ENCODE measurements at regions not wholly inside any gene's neighbourhood (a gene's known extent, or its start where the extent isn't known, plus 50 kb on each side); places are given as distances from the start of the nearest gene placed in this dataset.
"Not testable (repeated sequence)": the region's sequence is repeated elsewhere in the genome, so short reads cannot be mapped to it uniquely, and the experiment has no call there.

DNA sequence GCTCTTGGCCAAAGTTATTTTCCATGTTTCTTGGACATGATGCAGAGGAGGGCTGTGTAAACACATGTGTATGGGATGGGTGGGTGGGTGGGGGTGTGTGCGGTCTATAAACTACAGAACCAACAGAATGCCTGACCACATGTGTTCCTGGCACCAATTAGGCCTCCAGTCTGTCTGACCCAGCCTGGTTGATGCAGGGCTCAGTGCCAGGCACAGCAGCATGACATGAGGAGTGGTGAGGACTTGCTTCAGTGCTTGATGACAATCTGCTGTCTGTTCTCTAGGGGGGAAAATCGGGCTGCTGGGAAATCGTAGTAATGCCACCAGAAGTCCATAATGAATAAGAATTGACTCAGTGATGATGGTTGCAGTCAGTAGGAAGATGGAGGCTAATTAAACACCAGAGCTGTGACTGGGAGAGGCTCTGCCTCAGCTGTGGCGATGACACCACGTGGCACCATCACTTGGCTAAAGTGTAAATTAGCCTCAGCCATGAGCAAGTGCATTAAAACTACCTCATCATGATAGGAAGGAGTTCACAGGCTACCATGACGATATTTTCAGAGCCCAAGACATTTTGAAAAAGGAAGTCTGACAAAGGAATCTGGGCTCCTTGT, 260.1 kb upstream of the PODXL start:
- Histone ChIP-seq H3K4me1 (ENCODE audit: insufficient read depth, low read length) (no peaks in the 10 kb centered on the region), H3K27ac (ENCODE audit: low read length) (no peak overlapping the region), H4K20me1 (ENCODE audit: insufficient read depth, low read length) (no peaks in the 10 kb centered on the region), H3K9me3 (ENCODE audit: insufficient read depth, low read length, severe bottlenecking) (no peaks in the 10 kb centered on the region), H3K36me3 (ENCODE audit: insufficient read depth, low read length) (no peaks in the 10 kb centered on the region), H3K79me2 (ENCODE audit: insufficient read depth, low read length) (no peaks in the 10 kb centered on the region), H3K4me2 (ENCODE audit: insufficient read depth, low read length) (no peak overlapping the region), H3K9ac (ENCODE audit: low read depth, low read length) (no peak overlapping the region), H2AFZ (ENCODE audit: low read depth, low read length) (no peak overlapping the region), H3K27me3 (ENCODE audit: insufficient read depth, low read length, poor library complexity) (peaks cover 3% of the 10 kb centered on the region), H3K4me3 (ENCODE audit: low read depth in 1 of 2, low read length in 2 of 2) (no peak overlapping the region)
- TF ChIP-seq, protein P1, sequence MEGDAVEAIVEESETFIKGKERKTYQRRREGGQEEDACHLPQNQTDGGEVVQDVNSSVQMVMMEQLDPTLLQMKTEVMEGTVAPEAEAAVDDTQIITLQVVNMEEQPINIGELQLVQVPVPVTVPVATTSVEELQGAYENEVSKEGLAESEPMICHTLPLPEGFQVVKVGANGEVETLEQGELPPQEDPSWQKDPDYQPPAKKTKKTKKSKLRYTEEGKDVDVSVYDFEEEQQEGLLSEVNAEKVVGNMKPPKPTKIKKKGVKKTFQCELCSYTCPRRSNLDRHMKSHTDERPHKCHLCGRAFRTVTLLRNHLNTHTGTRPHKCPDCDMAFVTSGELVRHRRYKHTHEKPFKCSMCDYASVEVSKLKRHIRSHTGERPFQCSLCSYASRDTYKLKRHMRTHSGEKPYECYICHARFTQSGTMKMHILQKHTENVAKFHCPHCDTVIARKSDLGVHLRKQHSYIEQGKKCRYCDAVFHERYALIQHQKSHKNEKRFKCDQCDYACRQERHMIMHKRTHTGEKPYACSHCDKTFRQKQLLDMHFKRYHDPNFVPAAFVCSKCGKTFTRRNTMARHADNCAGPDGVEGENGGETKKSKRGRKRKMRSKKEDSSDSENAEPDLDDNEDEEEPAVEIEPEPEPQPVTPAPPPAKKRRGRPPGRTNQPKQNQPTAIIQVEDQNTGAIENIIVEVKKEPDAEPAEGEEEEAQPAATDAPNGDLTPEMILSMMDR (IDR thresholded peaks at IDR 0.05; ENCODE audit: borderline replicate concordance, extremely low read depth, low read length, poor library complexity, severe bottlenecking): no peak
- no peak for TF ChIP-seq EZH2 (IDR thresholded peaks at IDR 0.05; ENCODE audit: borderline replicate concordance, low read depth, low read length, severe bottlenecking)
- DNase-seq: no peak
- no peak for ATAC-seq (ENCODE audit: insufficient read depth, low read depth)

DNA sequence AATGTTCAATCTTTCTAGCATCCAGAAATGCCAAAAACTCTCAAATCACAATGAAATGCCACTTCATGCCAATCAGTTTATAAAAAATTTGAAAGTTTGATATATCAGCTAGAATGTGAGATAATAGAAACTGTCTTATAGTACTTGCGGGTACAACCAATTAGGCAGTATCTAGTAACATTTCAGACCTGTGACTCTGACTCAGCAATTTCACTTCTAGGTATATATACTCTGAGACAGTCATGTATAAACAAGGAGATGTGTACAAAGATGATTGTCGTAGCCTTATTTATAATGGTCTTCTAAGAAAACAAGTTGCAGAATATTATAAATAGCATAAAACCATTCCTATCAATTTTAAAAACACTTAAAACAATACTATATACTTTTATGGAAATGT, 252.3 kb upstream of the PODXL start:
- no peaks in the 10 kb centered on the region for H3K9me3 ChIP-seq (ENCODE audit: insufficient read depth, low read length, severe bottlenecking)
- H2AFZ ChIP-seq (ENCODE audit: low read depth, low read length): no peak overlapping the region
- no peak overlapping the region for H3K27ac ChIP-seq (ENCODE audit: low read length)
- no peaks in the 10 kb centered on the region for H3K36me3 ChIP-seq (ENCODE audit: insufficient read depth, low read length)
- no peak overlapping the region for H3K4me3 ChIP-seq (ENCODE audit: low read depth in 1 of 2, low read length in 2 of 2)
- DNase-seq: no peak
- no peaks in the 10 kb centered on the region for H3K4me1 ChIP-seq (ENCODE audit: insufficient read depth, low read length)
- peaks cover 10% of the 10 kb centered on the region for H3K27me3 ChIP-seq (ENCODE audit: insufficient read depth, low read length, poor library complexity)
- no peak for ATAC-seq (ENCODE audit: insufficient read depth, low read depth)
- H4K20me1 ChIP-seq (ENCODE audit: insufficient read depth, low read length): no peaks in the 10 kb centered on the region
- no peaks in the 10 kb centered on the region for H3K79me2 ChIP-seq (ENCODE audit: insufficient read depth, low read length)
- TF ChIP-seq EZH2 (IDR thresholded peaks at IDR 0.05; ENCODE audit: borderline replicate concordance, low read depth, low read length, severe bottlenecking): no peak
- TF ChIP-seq, protein P1 (IDR thresholded peaks at IDR 0.05; ENCODE audit: borderline replicate concordance, extremely low read depth, low read length, poor library complexity, severe bottlenecking): no peak
- no peak overlapping the region for H3K4me2 ChIP-seq (ENCODE audit: insufficient read depth, low read length)
- no peak overlapping the region for H3K9ac ChIP-seq (ENCODE audit: low read depth, low read length)

DNA sequence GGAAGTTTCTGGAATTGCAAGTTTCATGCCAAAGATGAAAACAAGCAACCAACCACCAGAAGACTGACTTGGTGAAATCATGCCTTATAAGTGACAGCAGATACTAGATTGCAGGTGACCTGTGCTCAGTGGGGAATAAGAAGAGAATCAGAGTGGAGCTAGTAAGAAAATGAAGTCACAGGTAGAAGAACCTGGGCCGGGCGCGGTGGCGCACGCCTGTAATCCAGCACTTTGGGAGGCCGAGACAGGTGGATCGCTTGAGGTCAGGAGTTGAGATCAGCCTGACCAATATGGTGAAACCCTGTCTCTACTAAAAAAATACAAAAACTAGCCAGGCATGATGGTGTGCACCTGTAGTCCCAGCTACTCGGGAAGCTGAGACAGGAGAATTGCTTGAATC, 251.7 kb upstream of the PODXL start:
- not testable (repeated sequence) for H2AFZ ChIP-seq (ENCODE audit: low read depth, low read length); H3K27ac ChIP-seq (ENCODE audit: low read length); H3K27me3 ChIP-seq (ENCODE audit: insufficient read depth, low read length, poor library complexity); ATAC-seq (ENCODE audit: insufficient read depth, low read depth); H4K20me1 ChIP-seq (ENCODE audit: insufficient read depth, low read length); H3K4me1 ChIP-seq (ENCODE audit: insufficient read depth, low read length); H3K9ac ChIP-seq (ENCODE audit: low read depth, low read length); H3K4me3 ChIP-seq (ENCODE audit: low read depth in 1 of 2, low read length in 2 of 2); H3K79me2 ChIP-seq (ENCODE audit: insufficient read depth, low read length); DNase-seq; H3K36me3 ChIP-seq (ENCODE audit: insufficient read depth, low read length); H3K9me3 ChIP-seq (ENCODE audit: insufficient read depth, low read length, severe bottlenecking); H3K4me2 ChIP-seq (ENCODE audit: insufficient read depth, low read length)

GRCh38 chr7:131803816-131804215, 247.4 kb upstream of the PODXL start:
- Histone ChIP-seq H3K27ac (ENCODE audit: low read length) (no peak overlapping the region), H3K4me1 (ENCODE audit: insufficient read depth, low read length) (no peaks in the 10 kb centered on the region), H3K36me3 (ENCODE audit: insufficient read depth, low read length) (no peaks in the 10 kb centered on the region), H3K4me2 (ENCODE audit: insufficient read depth, low read length) (no peak overlapping the region), H3K27me3 (ENCODE audit: insufficient read depth, low read length, poor library complexity) (peaks cover 6% of the 10 kb centered on the region), H4K20me1 (ENCODE audit: insufficient read depth, low read length) (no peaks in the 10 kb centered on the region), H3K79me2 (ENCODE audit: insufficient read depth, low read length) (no peaks in the 10 kb centered on the region), H3K9me3 (ENCODE audit: insufficient read depth, low read length, severe bottlenecking) (no peaks in the 10 kb centered on the region), H2AFZ (ENCODE audit: low read depth, low read length) (no peak overlapping the region), H3K4me3 (ENCODE audit: low read depth in 1 of 2, low read length in 2 of 2) (no peak overlapping the region), H3K9ac (ENCODE audit: low read depth, low read length) (no peak overlapping the region)
- no peak for TF ChIP-seq EZH2 (IDR thresholded peaks at IDR 0.05; ENCODE audit: borderline replicate concordance, low read depth, low read length, severe bottlenecking)
- TF ChIP-seq, protein P1 (IDR thresholded peaks at IDR 0.05; ENCODE audit: borderline replicate concordance, extremely low read depth, low read length, poor library complexity, severe bottlenecking): no peak
- no peak for ATAC-seq (ENCODE audit: insufficient read depth, low read depth)
- no peak for DNase-seq
